ENCODE measurements at regions not wholly inside any gene's neighbourhood (a gene's known extent, or its start where the extent isn't known, plus 50 kb on each side); places are given as distances from the start of the nearest gene placed in this dataset.

DNA sequence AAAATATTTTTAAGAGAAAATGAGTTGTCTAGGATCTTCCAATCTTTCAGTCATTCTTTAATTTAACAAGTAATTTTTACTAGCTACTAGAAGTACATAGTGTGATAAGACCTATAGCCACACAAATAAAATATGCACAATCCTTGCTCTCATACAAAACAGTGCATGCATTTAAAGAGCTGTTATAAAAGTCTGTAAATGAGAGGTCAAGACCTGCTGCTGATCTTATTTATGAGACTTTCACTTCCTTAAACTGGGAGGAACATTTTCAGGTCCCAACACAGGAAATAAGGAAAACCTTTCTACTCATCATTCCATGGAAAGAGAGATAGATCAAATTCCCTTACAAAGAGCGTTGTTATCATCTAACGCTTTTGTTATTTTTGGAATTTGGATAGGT lies 54.2 kb upstream of the PAM start:
- Histone ChIP-seq H3K4me1 (ENCODE audit: control insufficient read depth in 2 of 2, insufficient read depth in 2 of 2, low read length in 1 of 2) (no peaks in the 10 kb centered on the region), H3K9me3 (ENCODE audit: control insufficient read depth in 2 of 2, insufficient read depth in 1 of 2, low read depth in 1 of 2, low read length in 1 of 2) (no peaks in the 10 kb centered on the region), H3K27me3 (ENCODE audit: control insufficient read depth in 1 of 2, insufficient read depth in 2 of 2, low read length in 2 of 2) (no peaks in the 10 kb centered on the region), H3K27ac (ENCODE audit: low read depth in 2 of 2, low read length in 1 of 2) (no peak overlapping the region), H3K4me3 (ENCODE audit: low read depth in 1 of 2, low read length in 2 of 2) (no peak overlapping the region), H3K36me3 (ENCODE audit: control insufficient read depth in 2 of 2, insufficient read depth in 2 of 2, low read length in 1 of 2) (no peaks in the 10 kb centered on the region)
- WGBS, 2 donors: 53 to 70% methylated on average over 2 of the region's 2 CpGs

DNA sequence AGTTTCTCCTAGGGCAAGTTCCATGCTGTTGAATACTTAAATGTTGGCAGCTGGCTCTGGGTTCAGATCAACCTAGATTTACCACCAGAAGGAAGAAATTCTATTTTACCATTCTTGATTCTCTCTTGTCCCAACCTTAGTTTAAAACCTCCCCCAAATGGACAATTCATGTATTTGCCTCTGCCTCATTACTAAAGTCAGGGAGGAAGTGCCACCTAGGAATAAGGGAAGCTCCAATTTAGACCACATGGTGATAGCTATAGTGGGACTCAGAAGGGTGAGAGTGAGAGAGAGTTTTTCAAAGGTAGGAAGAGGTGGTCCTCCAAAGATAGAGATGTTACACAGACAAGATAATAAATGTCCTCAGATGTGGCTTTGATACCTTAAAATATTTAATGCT lies 53.4 kb upstream of the PAM start:
- Histone ChIP-seq H3K36me3 (ENCODE audit: control insufficient read depth in 2 of 2, insufficient read depth in 2 of 2, low read length in 1 of 2) (no peaks in the 10 kb centered on the region), H3K9me3 (ENCODE audit: control insufficient read depth in 2 of 2, insufficient read depth in 1 of 2, low read depth in 1 of 2, low read length in 1 of 2) (no peaks in the 10 kb centered on the region), H3K4me1 (ENCODE audit: control insufficient read depth in 2 of 2, insufficient read depth in 2 of 2, low read length in 1 of 2) (no peaks in the 10 kb centered on the region), H3K4me3 (ENCODE audit: low read depth in 1 of 2, low read length in 2 of 2) (no peak overlapping the region), H3K27me3 (ENCODE audit: control insufficient read depth in 1 of 2, insufficient read depth in 2 of 2, low read length in 2 of 2) (no peaks in the 10 kb centered on the region), H3K27ac (ENCODE audit: low read depth in 2 of 2, low read length in 1 of 2) (no peak overlapping the region)
